MM.1S (cell line): ENCODE measurements at regions not wholly inside any gene's neighbourhood (a gene's known extent, or its start where the extent isn't known, plus 50 kb on each side); places are given as distances from the start of the nearest gene placed in this dataset.

Experiments used
- DNase-seq: peaks from one replicate; pipeline ENCODE4 v3.0.0-alpha.2; 2015
- H2AFZ ChIP-seq: fragments of 300-600 bp; sonication (generic); 2 replicates; pipeline ENCODE4 v1.6.0; 2016; ENCODE audit warnings: antibody characterized with exemption, low read length
- H3F3A ChIP-seq: fragments of 300-600 bp; sonication (generic); 2 replicates; pipeline ENCODE4 v1.6.1; 2016; ENCODE audit warnings: mild to moderate bottlenecking, antibody characterized with exemption, low read length, moderate library complexity, mixed read lengths; ENCODE audit not compliant: insufficient read depth
- H3K27ac ChIP-seq: fragments of 300-600 bp; sonication (generic); 2 replicates; pipeline ENCODE4 v1.5.1; 2016; ENCODE audit warnings: mild to moderate bottlenecking, low read length
- H3K27me3 ChIP-seq: fragments of 300-600 bp; sonication (generic); replicated peaks from 2 replicates; pipeline ENCODE4 v1.6.0; 2016; ENCODE audit warnings: low read length; ENCODE audit not compliant: insufficient read depth
- H3K36me3 ChIP-seq: fragments of 300-600 bp; sonication (generic); replicated peaks from 2 replicates; pipeline ENCODE4 v1.6.1; 2016; ENCODE audit warnings: mild to moderate bottlenecking, low read length, mixed read lengths; ENCODE audit not compliant: insufficient read depth
- H3K4me1 ChIP-seq: fragments of 300-600 bp; sonication (generic); 2 replicates; pipeline ENCODE4 v1.6.1; 2016; ENCODE audit warnings: low read length, mixed read lengths
- H3K4me2 ChIP-seq: fragments of 300-600 bp; sonication (generic); 2 replicates; pipeline ENCODE4 v1.6.0; 2016; ENCODE audit warnings: low read depth, low read length
- H3K4me3 ChIP-seq: fragments of 300-600 bp; sonication (generic); 2 replicates; pipeline ENCODE4 v1.5.1; 2016; ENCODE audit warnings: low read length, mixed read lengths
- H3K79me2 ChIP-seq: fragments of 300-600 bp; sonication (generic); 2 replicates; pipeline ENCODE4 v1.6.1; 2016; ENCODE audit warnings: mixed run types, low read length, mixed read lengths
- H3K9ac ChIP-seq: fragments of 300-600 bp; sonication (generic); 2 replicates; pipeline ENCODE4 v1.6.1; 2016; ENCODE audit warnings: low read length, mixed read lengths
- H3K9me2 ChIP-seq: fragments of 300-600 bp; sonication (generic); replicated peaks from 2 replicates; pipeline ENCODE4 v1.6.1; 2016; ENCODE audit warnings: mild to moderate bottlenecking, low read length, mixed read lengths; ENCODE audit not compliant: insufficient read depth
- H3K9me3 ChIP-seq: fragments of 300-600 bp; sonication (generic); replicated peaks from 2 replicates; pipeline ENCODE4 v1.6.1; 2016; ENCODE audit warnings: mild to moderate bottlenecking, low read length, mixed read lengths; ENCODE audit not compliant: insufficient read depth
- H4K20me1 ChIP-seq: fragments of 300-600 bp; sonication (generic); 2 replicates; pipeline ENCODE4 v1.6.1; 2016; ENCODE audit warnings: mild to moderate bottlenecking, low read length, moderate library complexity, mixed read lengths; ENCODE audit not compliant: insufficient read depth
- CTCF ChIP-seq: fragments of 300-600 bp; sonication (generic); IDR thresholded peaks from 2 replicates; pipeline ENCODE4 v1.5.1; 2016; ENCODE audit warnings: antibody characterized with exemption, low read length, mixed read lengths
- EZH2 ChIP-seq: fragments of 300-600 bp; sonication (generic); optimal IDR thresholded peaks from 2 replicates; pipeline ENCODE3; 2017; ENCODE audit warnings: low read depth, mild to moderate bottlenecking, antibody characterized with exemption, low read length, mixed read lengths
- EZH2phosphoT487 ChIP-seq: fragments of 300-600 bp; sonication (generic); IDR thresholded peaks from 2 replicates; pipeline ENCODE4 v1.6.1; 2018; ENCODE audit warnings: antibody characterized with exemption, low read length

- no peaks in the 10 kb centered on the region for H3K79me2 ChIP-seq
- no peak overlapping the region for H3K9ac ChIP-seq
- H4K20me1 ChIP-seq = no peaks in the 10 kb centered on the region
- no peaks in the 10 kb centered on the region for H3K9me2 ChIP-seq
- no peaks in the 10 kb centered on the region for H3F3A ChIP-seq
- H3K4me1 ChIP-seq = no peaks in the 10 kb centered on the region
- no peak for DNase-seq
- H3K4me3 ChIP-seq = no peak overlapping the region
- H3K4me2 ChIP-seq = no peak overlapping the region
- no peak overlapping the region for H3K27ac ChIP-seq
- no peaks in the 10 kb centered on the region for H3K9me3 ChIP-seq
- no peak for TF ChIP-seq EZH2phosphoT487
- TF ChIP-seq CTCF = no peak
- TF ChIP-seq EZH2 = no peak
- H3K36me3 ChIP-seq = no peaks in the 10 kb centered on the region
- H2AFZ ChIP-seq = no peak overlapping the region
- H3K27me3 ChIP-seq = no peaks in the 10 kb centered on the region
These were observed 54.9 kb upstream of the NXPH1 start for GRCh38 chr7:8378349-8379019.

- TF ChIP-seq CTCF (no peak), EZH2phosphoT487 (no peak), EZH2 (no peak)
- Histone ChIP-seq H4K20me1 (no peaks in the 10 kb centered on the region), H3K4me3 (no peak overlapping the region), H3K36me3 (no peaks in the 10 kb centered on the region), H3K79me2 (no peaks in the 10 kb centered on the region), H2AFZ (no peak overlapping the region), H3K27me3 (no peaks in the 10 kb centered on the region), H3K9me3 (no peaks in the 10 kb centered on the region), H3K9ac (no peak overlapping the region), H3K4me1 (no peaks in the 10 kb centered on the region), H3F3A (no peaks in the 10 kb centered on the region), H3K9me2 (no peaks in the 10 kb centered on the region), H3K27ac (no peak overlapping the region), H3K4me2 (no peak overlapping the region)
- no peak for DNase-seq
These were observed 54.1 kb upstream of the NXPH1 start for GRCh38 chr7:8379264-8379663.

- no peak overlapping the region for H3K27ac ChIP-seq
- no peaks in the 10 kb centered on the region for H3K27me3 ChIP-seq
- no peak overlapping the region for H3K4me3 ChIP-seq
- no peak overlapping the region for H3K9ac ChIP-seq
- TF ChIP-seq CTCF (no peak), EZH2 (no peak), EZH2phosphoT487 (no peak)
- H3K9me3 ChIP-seq = no peaks in the 10 kb centered on the region
- no peaks in the 10 kb centered on the region for H3K79me2 ChIP-seq
- no peaks in the 10 kb centered on the region for H3K36me3 ChIP-seq
- peaks cover 8% of the 10 kb centered on the region for H3K4me1 ChIP-seq
- H3K4me2 ChIP-seq = no peak overlapping the region
- H3K9me2 ChIP-seq = no peaks in the 10 kb centered on the region
- H2AFZ ChIP-seq = no peak overlapping the region
- H4K20me1 ChIP-seq = no peaks in the 10 kb centered on the region
- DNase-seq = no peak
- H3F3A ChIP-seq = peaks cover 7% of the 10 kb centered on the region; the same call in 1 of the 2 replicates
These were observed 53.3 kb upstream of the NXPH1 start for GRCh38 chr7:8380130-8380529.
